ENCODE measurements at regions not wholly inside any gene's neighbourhood (a gene's known extent, or its start where the extent isn't known, plus 50 kb on each side); places are given as distances from the start of the nearest gene placed in this dataset.
"Not testable (repeated sequence)": the region's sequence is repeated elsewhere in the genome, so short reads cannot be mapped to it uniquely, and the experiment has no call there.

GRCh38 chr11:39462506-39462905 lies 1996.9 kb downstream of the LRRC4C start:
- DNase-seq (ENCODE audit: low read depth, low spot score), result no peak

DNA sequence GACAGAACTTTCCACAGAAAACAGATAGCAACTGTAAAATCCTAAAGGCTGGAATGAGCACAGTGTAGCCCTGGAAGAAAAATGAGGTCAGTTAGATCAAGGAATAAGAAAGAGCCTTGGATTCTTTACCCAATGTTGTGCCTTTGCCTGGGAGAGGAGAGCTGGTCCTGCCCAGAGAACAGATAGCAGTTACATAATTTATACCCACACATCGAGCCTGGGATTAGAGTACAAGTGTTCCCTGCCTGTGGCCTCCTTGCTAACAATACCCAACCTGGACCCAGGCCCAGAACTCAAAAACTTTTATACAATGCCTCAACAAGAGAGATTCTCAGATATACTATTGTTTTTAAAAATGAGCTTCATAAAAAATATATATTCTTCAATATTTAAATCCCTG lies 1998.4 kb downstream of the LRRC4C start:
- DNase-seq (ENCODE audit: low read depth, low spot score), result no peak

- no peak for DNase-seq (ENCODE audit: low read depth, low spot score)
Measured at GRCh38 chr11:39459606-39460005, 1999.8 kb downstream of the LRRC4C start.

GRCh38 chr11:39458481-39458880 lies 2001.0 kb downstream of the LRRC4C start:
- DNase-seq (ENCODE audit: low read depth, low spot score), result no peak

DNA sequence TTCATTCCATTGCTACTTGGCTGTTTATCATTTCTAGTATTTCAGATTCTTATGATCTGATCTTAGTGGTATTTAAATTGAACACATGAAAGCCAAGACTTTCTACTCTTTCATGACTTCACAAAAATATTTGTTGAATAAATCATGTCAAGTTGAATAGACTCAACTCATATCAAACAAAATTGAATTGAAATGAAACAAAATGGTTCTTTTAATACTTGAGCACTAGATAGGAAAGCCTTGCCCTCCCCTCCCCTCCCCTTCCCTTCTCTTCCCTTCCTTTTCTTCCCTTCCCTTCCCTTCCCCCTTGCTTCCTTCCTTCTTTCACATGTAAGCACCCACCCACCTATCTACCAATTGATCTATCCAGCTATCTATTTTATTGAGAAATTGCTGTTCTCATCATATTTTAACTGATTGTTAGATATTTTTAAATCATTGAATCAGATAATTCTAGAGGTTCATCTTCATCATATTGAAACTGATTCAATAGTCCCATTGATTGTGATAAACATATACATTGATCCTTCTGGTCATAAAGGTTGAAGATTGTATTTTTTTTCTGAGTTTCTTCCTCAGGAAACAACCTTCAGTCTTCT lies 2015.9 kb downstream of the LRRC4C start:
- DNase-seq (ENCODE audit: low read depth, low spot score), result no peak

GRCh38 chr11:39442177-39442576 lies 2017.3 kb downstream of the LRRC4C start:
- DNase-seq (ENCODE audit: low read depth, low spot score), result no peak

- DNase-seq (ENCODE audit: low read depth, low spot score), result no peak
Measured at GRCh38 chr11:39435641-39436040, 2023.8 kb downstream of the LRRC4C start.

DNA sequence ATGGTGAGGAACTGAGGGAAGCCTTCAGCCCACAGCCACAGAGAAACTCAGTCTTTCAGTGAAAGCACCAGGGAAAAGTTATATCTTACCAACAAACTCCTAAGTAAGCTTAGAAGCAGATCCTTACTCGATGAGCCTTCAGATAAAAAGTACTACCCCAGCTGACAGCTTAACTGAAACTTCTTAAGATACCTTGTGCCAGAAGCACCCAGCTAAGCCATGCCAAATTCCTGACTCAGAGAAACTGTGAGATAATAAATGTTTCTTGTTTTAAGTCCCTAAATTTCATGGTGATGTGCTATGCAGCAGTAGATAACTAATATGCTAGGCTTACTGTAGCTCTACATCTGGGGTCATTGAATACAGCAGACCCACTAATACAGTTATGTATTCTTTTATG lies 2025.0 kb downstream of the LRRC4C start:
- no peak for DNase-seq (ENCODE audit: low read depth, low spot score)

GRCh38 chr11:39432929-39433328 lies 2026.5 kb downstream of the LRRC4C start:
- DNase-seq (ENCODE audit: low read depth, low spot score), result no peak

- DNase-seq (ENCODE audit: low read depth, low spot score), result no peak
Measured at GRCh38 chr11:39425226-39425625, 2034.2 kb downstream of the LRRC4C start.

DNA sequence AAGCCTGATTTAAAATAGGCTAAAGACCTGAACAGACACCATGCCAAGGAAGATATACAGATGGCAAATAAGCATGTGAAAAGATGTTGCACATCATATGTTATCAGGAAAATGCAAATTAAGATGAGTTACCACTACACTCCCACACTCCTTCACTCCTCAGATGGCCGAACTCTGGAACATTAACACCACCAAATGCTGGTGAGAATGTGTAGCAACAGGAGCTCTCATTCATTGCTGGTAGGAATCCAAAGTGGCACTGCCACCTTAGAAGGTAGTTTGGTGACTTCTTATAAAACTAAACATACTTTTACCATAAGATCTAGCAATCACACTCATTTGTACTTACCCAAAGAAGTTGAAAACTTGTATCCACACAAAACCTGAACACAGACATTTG lies 2047.3 kb downstream of the LRRC4C start:
- no peak for DNase-seq (ENCODE audit: low read depth, low spot score)

DNA sequence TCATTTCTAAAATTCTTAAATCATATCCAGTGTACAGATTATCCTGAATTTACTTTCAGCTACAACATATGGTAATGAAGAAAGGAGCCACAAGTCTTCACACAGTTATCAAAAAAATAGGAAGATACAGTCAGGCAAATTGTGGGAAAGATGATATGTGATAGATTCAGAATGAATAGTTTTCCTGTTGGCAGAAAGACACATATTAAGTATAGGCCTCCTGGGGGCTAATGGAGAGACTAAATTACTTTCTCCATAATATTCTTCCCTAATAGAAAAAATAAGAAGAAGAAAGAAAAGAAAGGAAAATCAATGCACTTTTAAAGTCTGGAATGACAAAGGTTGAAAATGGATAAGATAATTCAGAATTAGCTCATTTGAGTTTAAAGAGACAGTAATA lies 2073.5 kb downstream of the LRRC4C start:
- DNase-seq (ENCODE audit: low read depth, low spot score), result no peak

DNA sequence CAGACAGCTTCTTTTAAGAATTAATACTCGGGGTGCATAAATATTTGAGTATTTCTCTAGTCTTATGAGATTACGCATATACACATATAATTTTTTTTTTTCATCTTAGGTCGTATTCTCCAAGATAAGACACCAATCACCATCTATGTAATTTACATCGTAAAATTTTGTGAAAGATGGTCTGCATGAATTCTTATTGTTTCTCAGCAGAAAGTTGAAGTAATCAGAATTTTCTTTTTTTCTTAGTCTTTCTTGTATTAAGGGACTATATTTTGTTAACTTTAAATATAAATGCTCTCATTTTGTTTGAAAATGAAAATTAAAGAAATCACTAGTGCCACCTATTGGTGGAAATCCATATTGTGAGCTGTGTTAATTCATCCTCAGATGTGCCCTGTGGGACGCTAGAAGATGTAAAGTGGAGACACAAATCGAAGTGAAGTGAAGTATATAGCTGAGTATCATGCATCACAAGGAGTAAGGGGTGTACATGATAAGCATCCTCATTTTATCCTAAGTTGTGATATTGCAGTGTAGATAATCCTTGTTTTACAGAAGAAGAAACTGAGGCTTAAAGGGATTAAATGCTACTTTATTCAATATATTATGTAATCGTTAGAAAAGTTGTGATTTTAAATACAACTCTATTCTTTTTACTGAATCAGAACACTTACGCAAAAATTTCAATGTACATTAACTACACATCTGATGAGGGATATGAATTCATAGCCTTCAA lies 2084.3 kb downstream of the LRRC4C start:
- DNase-seq (ENCODE audit: low read depth, low spot score), result no peak

DNA sequence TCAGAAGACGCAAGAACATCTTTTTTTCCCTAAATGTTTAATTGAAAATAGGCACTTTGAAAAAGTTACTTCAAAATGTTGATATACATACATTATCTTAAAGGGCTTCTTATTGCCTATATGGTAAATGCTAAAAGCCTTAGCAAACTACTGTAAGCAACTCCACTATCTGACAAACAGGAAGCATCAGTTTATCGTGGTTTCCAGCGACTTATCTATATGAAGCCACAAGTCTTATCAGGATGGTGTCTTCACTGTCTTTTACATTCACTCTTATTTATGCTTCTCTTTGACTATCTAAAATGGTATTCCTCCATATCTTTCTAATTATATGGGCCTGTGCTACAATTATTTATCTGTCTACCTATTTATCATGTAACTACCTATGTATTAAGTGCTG lies 2091.9 kb downstream of the LRRC4C start:
- no peak for DNase-seq (ENCODE audit: low read depth, low spot score)

- no peak for DNase-seq (ENCODE audit: low read depth, low spot score)
Measured at GRCh38 chr11:39365809-39366436, 2093.5 kb downstream of the LRRC4C start.

DNA sequence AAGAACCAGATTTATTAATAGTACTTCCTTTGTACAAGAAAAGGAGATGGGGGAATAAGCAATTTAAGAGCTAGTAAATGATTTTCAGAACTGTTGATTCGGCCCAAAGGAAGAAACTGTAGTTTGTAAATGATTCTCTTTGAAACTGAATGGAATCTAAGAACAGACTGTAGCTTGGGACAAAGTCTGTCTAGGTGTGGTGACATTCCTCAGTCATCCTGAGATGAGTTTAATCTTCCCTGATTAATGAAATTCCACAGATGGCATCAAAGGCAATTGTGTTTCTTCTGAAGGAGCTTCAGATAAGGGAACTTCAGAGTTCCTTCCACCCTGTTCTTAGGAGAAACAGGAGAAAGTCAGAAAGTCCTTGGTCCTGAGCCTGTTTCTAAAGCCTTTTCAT lies 2095.9 kb downstream of the LRRC4C start:
- DNase-seq (ENCODE audit: low read depth, low spot score), result no peak

DNA sequence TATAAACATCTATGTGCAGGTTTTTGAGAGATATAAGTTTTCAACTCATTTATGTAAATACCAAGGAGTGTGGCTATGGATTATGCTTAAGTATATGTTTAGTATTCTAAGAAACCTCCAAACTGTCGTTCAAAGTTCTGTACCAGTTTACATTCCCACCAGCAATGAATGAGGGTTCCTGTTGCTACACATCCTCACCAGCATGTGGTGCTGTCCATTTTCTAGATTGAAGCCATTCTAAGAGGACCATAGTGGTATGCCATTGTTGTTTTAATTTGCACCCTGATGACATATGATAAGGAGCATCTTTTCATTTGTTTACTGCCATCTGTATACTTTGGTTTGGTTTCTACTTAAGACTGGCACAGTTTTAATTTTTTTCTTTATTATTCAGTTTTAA lies 2097.9 kb downstream of the LRRC4C start:
- DNase-seq (ENCODE audit: low read depth, low spot score), result no peak

GRCh38 chr11:39345834-39346442 lies 2113.5 kb downstream of the LRRC4C start:
- no peak for DNase-seq (ENCODE audit: low read depth, low spot score)

DNA sequence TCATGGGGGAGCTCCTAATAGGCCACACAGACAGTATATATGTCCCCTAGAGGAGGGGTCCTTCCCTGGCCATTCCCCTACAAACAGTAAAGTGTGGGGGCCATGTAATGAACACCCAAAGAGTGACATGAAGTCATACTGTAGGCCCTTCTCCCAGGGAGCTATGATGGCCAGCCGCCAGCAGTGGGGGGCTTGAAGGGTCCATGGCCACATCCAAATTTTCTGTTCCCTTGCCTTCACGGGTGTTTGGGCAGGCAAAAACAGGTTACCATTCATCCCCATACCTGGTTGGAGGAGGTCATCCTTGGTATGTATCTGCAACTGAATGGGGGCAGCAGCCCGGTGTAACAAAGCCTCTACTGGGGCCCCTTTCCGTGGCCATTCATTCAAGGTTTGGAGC lies 2118.0 kb downstream of the LRRC4C start:
- DNase-seq (ENCODE audit: low read depth, low spot score), result no peak

DNA sequence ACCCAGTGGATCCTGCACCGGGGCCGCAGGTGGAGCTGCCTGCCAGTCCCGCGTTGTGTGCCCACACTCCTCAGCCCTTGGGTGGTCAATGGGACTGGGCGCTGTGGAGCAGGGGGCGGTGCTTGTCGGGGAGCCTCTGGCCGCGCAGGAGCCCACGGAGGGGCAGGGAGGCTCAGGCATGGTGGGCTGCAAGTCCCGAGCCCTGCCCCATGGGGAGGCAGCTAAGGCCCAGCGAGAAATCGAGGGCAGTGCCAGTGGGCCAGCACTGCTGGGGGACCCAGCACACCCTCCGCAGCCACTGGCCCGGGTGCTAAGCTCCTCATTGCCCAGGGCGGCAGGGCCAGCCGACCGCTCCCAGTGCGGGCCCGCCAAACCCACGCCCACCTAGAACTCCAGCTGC lies 2126.4 kb downstream of the LRRC4C start:
- DNase-seq (ENCODE audit: low read depth, low spot score), result not testable (repeated sequence)

DNA sequence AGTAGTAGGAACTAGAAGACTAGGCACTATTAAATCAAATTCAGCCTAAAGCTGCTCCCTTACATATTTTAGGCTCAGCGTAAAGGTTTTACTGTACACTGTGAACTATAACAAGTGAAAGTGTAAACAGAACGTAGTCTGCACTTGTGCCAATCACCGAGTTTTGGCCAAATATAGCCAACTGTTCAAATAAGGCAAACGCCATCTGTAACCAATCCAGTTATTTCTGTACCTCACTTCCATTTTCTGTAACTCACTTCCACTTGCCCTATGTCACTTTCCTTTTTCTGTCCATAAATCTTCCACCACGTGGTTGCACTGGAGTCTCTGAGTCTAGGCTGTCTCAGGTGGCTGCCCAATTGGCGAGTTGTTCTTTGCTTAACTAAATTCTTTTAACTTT lies 2132.2 kb downstream of the LRRC4C start:
- DNase-seq (ENCODE audit: low read depth, low spot score), result no peak

DNA sequence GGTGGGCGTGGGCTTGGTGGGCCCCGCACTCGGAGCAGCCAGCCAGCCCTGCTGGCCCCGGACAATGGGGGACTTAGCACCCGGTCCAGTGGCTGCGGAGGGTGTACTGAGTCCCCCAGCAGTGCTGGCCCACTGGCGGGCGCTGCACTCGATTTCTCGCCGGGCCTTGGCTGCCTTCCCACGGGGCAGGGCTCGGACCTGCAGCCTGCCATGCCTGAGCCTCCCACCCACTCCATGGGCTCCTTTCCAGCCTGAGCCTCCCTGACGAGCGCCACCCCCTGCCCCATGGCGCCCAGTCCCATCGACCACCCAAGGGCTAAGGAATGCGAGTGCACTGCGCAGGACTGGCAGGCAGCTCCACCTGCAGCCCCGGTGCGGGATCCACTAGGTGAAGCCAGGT lies 2147.6 kb downstream of the LRRC4C start:
- not testable (repeated sequence) for DNase-seq (ENCODE audit: low read depth, low spot score)

DNA sequence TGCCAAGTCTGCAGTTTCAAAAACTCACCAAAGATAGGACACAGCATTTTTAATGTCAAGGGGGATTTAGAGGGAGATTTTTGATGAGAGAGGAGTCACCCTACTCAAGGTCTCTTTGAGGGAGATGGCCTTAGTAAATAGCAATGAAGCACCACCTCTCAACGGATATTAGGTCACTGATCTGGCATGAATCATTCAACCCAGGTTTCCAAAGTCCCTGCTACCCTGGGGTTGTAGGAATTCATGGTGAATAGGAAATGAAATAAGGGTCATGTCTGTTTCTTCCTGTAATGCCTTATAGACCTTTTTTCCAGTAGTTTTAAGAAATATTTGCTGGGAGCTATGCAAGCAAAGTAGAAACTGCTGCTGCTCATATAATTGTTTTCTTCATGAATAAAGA lies 2154.9 kb downstream of the LRRC4C start:
- DNase-seq (ENCODE audit: low read depth, low spot score), result no peak

Data from smooth muscle cell of the brain vasculature (primary cell).